Chondrocyte (in vitro differentiated cells): ENCODE measurements at regions not wholly inside any gene's neighbourhood (a gene's known extent, or its start where the extent isn't known, plus 50 kb on each side); places are given as distances from the start of the nearest gene placed in this dataset.

Experiments used
- DNase-seq: peaks from one replicate; pipeline ENCODE4 v3.0.0; 2021; ENCODE audit warnings: mixed read lengths, low spot score
- H3K27ac Mint-ChIP-seq: one replicate; pipeline ENCODE4 v1.8.0; 2021; ENCODE audit warnings: mild to moderate bottlenecking, moderate library complexity, mixed read lengths; ENCODE audit not compliant: unreplicated experiment
- H3K27me3 Mint-ChIP-seq: 2 replicates; pipeline ENCODE4 v1.8.0; 2021; ENCODE audit warnings: low read depth, mixed read lengths
- H3K36me3 Mint-ChIP-seq: 2 replicates; pipeline ENCODE4 v1.8.0; 2021; ENCODE audit warnings: low read depth, mixed read lengths
- H3K4me1 Mint-ChIP-seq: 2 replicates; pipeline ENCODE4 v1.8.0; 2021; ENCODE audit warnings: low read depth, mild to moderate bottlenecking, mixed read lengths
- H3K4me3 Mint-ChIP-seq: one replicate; pipeline ENCODE4 v1.8.0; 2021; ENCODE audit warnings: mild to moderate bottlenecking, moderate library complexity, mixed read lengths; ENCODE audit not compliant: unreplicated experiment
- H3K9me3 Mint-ChIP-seq: 2 replicates; pipeline ENCODE4 v1.8.0; 2021; ENCODE audit warnings: low read depth, mixed read lengths
- CTCF ChIP-seq: fragments of 200-600 bp; sonication (generic); IDR thresholded peaks from 2 replicates; pipeline ENCODE4 v1.5.0; 2021; ENCODE audit warnings: antibody characterized with exemption, mild to moderate bottlenecking, moderate library complexity

GRCh38 chr14:87304404-87304803 lies 688.6 kb downstream of the GALC start:
- H3K36me3 Mint-ChIP-seq = no peaks in the 10 kb centered on the region
- H3K27ac Mint-ChIP-seq = no peak overlapping the region
- no peak overlapping the region for H3K4me3 Mint-ChIP-seq
- H3K27me3 Mint-ChIP-seq = peaks cover 2% of the 10 kb centered on the region
- no peaks in the 10 kb centered on the region for H3K4me1 Mint-ChIP-seq
- no peak for TF ChIP-seq CTCF
- H3K9me3 Mint-ChIP-seq = peaks cover 8% of the 10 kb centered on the region
- DNase-seq = no peak

- DNase-seq = no peak
- TF ChIP-seq CTCF = no peak
- Mint-ChIP-seq H3K9me3 (peaks cover 10% of the 10 kb centered on the region), H3K27me3 (no peaks in the 10 kb centered on the region), H3K4me1 (no peaks in the 10 kb centered on the region), H3K27ac (no peak overlapping the region), H3K36me3 (no peaks in the 10 kb centered on the region), H3K4me3 (no peak overlapping the region)
Measured at GRCh38 chr14:87286826-87287225, 706.2 kb downstream of the GALC start.

GRCh38 chr14:87286191-87286590 lies 706.8 kb downstream of the GALC start:
- Mint-ChIP-seq H3K4me1 (no peaks in the 10 kb centered on the region), H3K27me3 (no peaks in the 10 kb centered on the region), H3K4me3 (no peak overlapping the region), H3K36me3 (no peaks in the 10 kb centered on the region), H3K27ac (no peak overlapping the region), H3K9me3 (peaks cover 5% of the 10 kb centered on the region)
- no peak for TF ChIP-seq CTCF
- no peak for DNase-seq

GRCh38 chr14:87285506-87285905 lies 707.5 kb downstream of the GALC start:
- TF ChIP-seq CTCF = no peak

GRCh38 chr14:87283547-87283946 lies 709.4 kb downstream of the GALC start:
- H3K27ac Mint-ChIP-seq = no peak overlapping the region
- H3K9me3 Mint-ChIP-seq = no peaks in the 10 kb centered on the region
- no peak for DNase-seq
- no peak for TF ChIP-seq CTCF
- H3K27me3 Mint-ChIP-seq = no peaks in the 10 kb centered on the region
- H3K4me1 Mint-ChIP-seq = no peaks in the 10 kb centered on the region
- no peaks in the 10 kb centered on the region for H3K36me3 Mint-ChIP-seq
- H3K4me3 Mint-ChIP-seq = no peak overlapping the region

More at GRCh38 chr14:87285506-87285905, 707.5 kb downstream of the GALC start:
- no peak overlapping the region for H3K27ac Mint-ChIP-seq
- H3K4me3 Mint-ChIP-seq = no peak overlapping the region
- DNase-seq = no peak
- H3K4me1 Mint-ChIP-seq = no peaks in the 10 kb centered on the region
- H3K27me3 Mint-ChIP-seq = no peaks in the 10 kb centered on the region
- H3K36me3 Mint-ChIP-seq = no peaks in the 10 kb centered on the region
- H3K9me3 Mint-ChIP-seq = peaks cover 4% of the 10 kb centered on the region
